Mucosa of descending colon (tissue), 3 donors: ENCODE measurements at regions not wholly inside any gene's neighbourhood (a gene's known extent, or its start where the extent isn't known, plus 50 kb on each side); places are given as distances from the start of the nearest gene placed in this dataset.
"Not testable (repeated sequence)": the region's sequence is repeated elsewhere in the genome, so short reads cannot be mapped to it uniquely, and the experiment has no call there.

Experiments
- ATAC-seq: fragments of 200-7000 bp; cut with Tn5 transposase; one replicate; pipeline ENCODE4 v1.9.1; 2020; ENCODE audit warnings: mild to moderate bottlenecking, moderate library complexity
- DNase-seq, 3 donors: peaks; one replicate each; pipeline ENCODE4 v3.0.0-alpha.2; 2020
- H3K36me3 ChIP-seq: fragments of 200-600 bp; one replicate; pipeline ENCODE4 v1.8.0; 2021; ENCODE audit warnings: low read depth, mild to moderate bottlenecking
- H3K4me1 ChIP-seq: fragments of 200-600 bp; one replicate; pipeline ENCODE4 v1.8.0; 2021; ENCODE audit warnings: low read depth, mild to moderate bottlenecking
- H3K4me3 ChIP-seq: fragments of 200-600 bp; one replicate; pipeline ENCODE4 v1.8.0; 2021; ENCODE audit warnings: mild to moderate bottlenecking
- H3K9me3 ChIP-seq: fragments of 200-600 bp; one replicate; pipeline ENCODE4 v1.8.0; 2021; ENCODE audit warnings: mild to moderate bottlenecking
- CTCF ChIP-seq: fragments of 200-600 bp; IDR thresholded peaks from one replicate; pipeline ENCODE4 v1.8.0; 2022; ENCODE audit warnings: antibody characterized with exemption, mild to moderate bottlenecking
- intact Hi-C, 2 donors: fragments of 100-400 bp; cut with DNase I in 1 of 2; cut with micrococcal nuclease in 1 of 2; formaldehyde crosslinking; loops; one replicate each; pipeline versions ENCODE4 v1.11.0 to v1.11.1; 2022; cut with DNase I, micrococcal nuclease
- donor health status: DM: no; HTN: no; CAD: no; lungs with moderate emphysema.
- donor health status: DM: no; HTN: no; CAD: no.
- donor health status: DM: no; HTN: yes; CAD: no.

- H3K4me3 ChIP-seq, H3K36me3 ChIP-seq, H3K9me3 ChIP-seq, H3K4me1 ChIP-seq, intact Hi-C loops, ATAC-seq, DNase-seq: not testable (repeated sequence)
Observed at GRCh38 chr5:21467544-21467943, 1385.6 kb downstream of the CDH12 start.

GRCh38 chr5:21459744-21460073 lies 1393.4 kb downstream of the CDH12 start:
- H3K4me3 ChIP-seq = peak overlapping the region; percentile 84
- intact Hi-C loops, H3K9me3 ChIP-seq, H3K36me3 ChIP-seq, H3K4me1 ChIP-seq, DNase-seq: not testable (repeated sequence)
- peak; percentile 44 for ATAC-seq

- Histone ChIP-seq H3K9me3 (no peaks in the 10 kb centered on the region), H3K4me3 (no peak overlapping the region), H3K36me3 (no peaks in the 10 kb centered on the region), H3K4me1 (no peaks in the 10 kb centered on the region)
- intact Hi-C loops = no loop called here
- no peak for TF ChIP-seq CTCF
- no peak for DNase-seq
- ATAC-seq = no peak
Observed at GRCh38 chr5:21452449-21452848, 1400.7 kb downstream of the CDH12 start.

- Histone ChIP-seq H3K36me3 (no peaks in the 10 kb centered on the region), H3K4me1 (no peaks in the 10 kb centered on the region), H3K4me3 (no peak overlapping the region), H3K9me3 (no peaks in the 10 kb centered on the region)
- no peak for TF ChIP-seq CTCF
- DNase-seq (no peak), ATAC-seq (no peak)
- intact Hi-C loops = no loop called here
Observed at GRCh38 chr5:21432646-21433045, 1420.5 kb downstream of the CDH12 start.

- H3K9me3 ChIP-seq = no peaks in the 10 kb centered on the region
- intact Hi-C loops = no loop called here
- no peak for TF ChIP-seq CTCF
- H3K4me3 ChIP-seq = no peak overlapping the region
- H3K36me3 ChIP-seq = no peaks in the 10 kb centered on the region
- H3K4me1 ChIP-seq = no peaks in the 10 kb centered on the region
- ATAC-seq = no peak
- no peak for DNase-seq
Observed at GRCh38 chr5:21424907-21425306, 1428.2 kb downstream of the CDH12 start.

- Histone ChIP-seq H3K4me3 (no peak overlapping the region), H3K9me3 (no peaks in the 10 kb centered on the region), H3K36me3 (no peaks in the 10 kb centered on the region), H3K4me1 (no peaks in the 10 kb centered on the region)
- DNase-seq (no peak), ATAC-seq (no peak)
- intact Hi-C loops = no loop called here
- TF ChIP-seq CTCF = no peak
Observed at GRCh38 chr5:21419383-21419782, 1431.4 kb upstream of the CDH18 start.

GRCh38 chr5:21402089-21402488 lies 1414.1 kb upstream of the CDH18 start:
- H3K9me3 ChIP-seq, DNase-seq, ATAC-seq, H3K4me3 ChIP-seq, H3K36me3 ChIP-seq, intact Hi-C loops, H3K4me1 ChIP-seq: not testable (repeated sequence)
